ENCODE measurements at regions not wholly inside any gene's neighbourhood (a gene's known extent, or its start where the extent isn't known, plus 50 kb on each side); places are given as distances from the start of the nearest gene placed in this dataset.
"Not testable (repeated sequence)": the region's sequence is repeated elsewhere in the genome, so short reads cannot be mapped to it uniquely, and the experiment has no call there.

DNA sequence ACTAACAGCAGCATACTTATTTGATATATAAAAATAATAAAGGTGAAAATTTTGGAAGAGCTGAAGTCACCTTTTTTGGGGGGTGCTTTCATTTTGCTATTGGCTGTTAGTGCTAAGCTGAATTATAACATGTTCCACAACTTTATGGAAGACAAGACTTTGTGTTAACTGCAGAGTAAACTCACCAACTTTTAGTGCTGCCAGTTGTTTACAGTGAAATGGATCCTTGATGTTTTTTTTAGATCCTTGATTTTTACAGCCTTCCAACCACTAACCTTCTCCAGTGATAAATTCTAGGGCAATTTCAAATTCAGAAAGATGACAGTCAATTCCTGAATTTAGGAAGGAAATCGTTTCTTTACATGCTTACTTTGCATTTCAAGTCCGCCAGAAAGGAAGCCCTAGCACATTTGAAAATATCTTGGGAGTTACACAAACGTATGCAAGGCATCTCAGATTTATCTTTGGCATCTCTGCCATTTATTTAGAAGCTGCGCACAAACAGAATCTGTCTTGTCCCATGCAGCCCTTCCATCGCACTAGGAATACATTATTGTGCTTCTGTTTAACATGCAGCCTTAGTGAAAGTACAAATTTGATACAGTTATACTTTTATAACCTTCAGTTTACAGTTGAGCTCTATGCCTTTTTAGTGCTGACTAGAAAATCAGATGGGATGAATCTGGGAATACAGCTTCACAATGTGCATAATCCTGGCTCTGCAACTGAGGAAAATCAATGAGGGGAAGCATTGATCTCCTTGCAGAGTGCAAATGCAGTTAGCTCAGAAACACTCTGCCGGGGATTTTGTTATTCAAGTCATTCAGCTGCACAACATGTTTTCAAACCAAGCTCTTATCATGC, 142.4 kb upstream of the ZNF608 start:
- intact Hi-C loops (cut with DNase I): no loop called here
- ATAC-seq (no peak), DNase-seq (no peak)

DNA sequence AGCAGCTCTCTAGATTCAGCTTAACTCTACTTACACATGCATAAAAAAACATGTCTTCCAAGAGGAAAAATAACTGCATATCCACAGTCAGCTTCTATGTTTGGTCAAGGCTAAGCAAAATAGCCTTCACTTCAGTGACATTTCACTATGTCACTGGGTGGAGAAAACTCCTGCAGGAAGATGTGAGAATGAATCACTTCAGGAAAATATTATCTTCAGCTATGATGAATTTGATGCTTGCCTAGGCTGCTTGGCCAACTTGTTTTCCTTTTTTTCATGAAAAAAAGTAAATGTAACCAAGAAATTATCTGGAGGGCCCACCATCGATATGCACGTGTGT, 143.0 kb upstream of the ZNF608 start:
- ATAC-seq (peak in 1 of 2 donors; percentile 46), DNase-seq (no peak)
- intact Hi-C loops (cut with DNase I): no loop called here

- ATAC-seq (no peak), DNase-seq (no peak)
- intact Hi-C loops (cut with DNase I): no loop called here
These were observed 143.4 kb upstream of the ZNF608 start for GRCh38 chr5:124889850-124890249.

GRCh38 chr5:124890442-124890841, 144.0 kb upstream of the ZNF608 start:
- DNase-seq; intact Hi-C loops (cut with DNase I); ATAC-seq: not testable (repeated sequence)

- intact Hi-C loops (cut with DNase I): no loop called here
- DNase-seq: no peak
- no peak for ATAC-seq
These were observed 144.7 kb upstream of the ZNF608 start for GRCh38 chr5:124891179-124891578.

- DNase-seq: no peak
- no peak for ATAC-seq
- intact Hi-C loops (cut with DNase I): no loop called here
These were observed 145.9 kb upstream of the ZNF608 start for GRCh38 chr5:124892185-124892848.

GRCh38 chr5:124894541-124894940, 148.1 kb upstream of the ZNF608 start:
- no peak for ATAC-seq
- intact Hi-C loops (cut with DNase I): no loop called here
- no peak for DNase-seq

- intact Hi-C loops (cut with DNase I): no loop called here
- no peak for ATAC-seq
- DNase-seq: no peak
These were observed 148.8 kb upstream of the ZNF608 start for GRCh38 chr5:124895236-124895635.

DNA sequence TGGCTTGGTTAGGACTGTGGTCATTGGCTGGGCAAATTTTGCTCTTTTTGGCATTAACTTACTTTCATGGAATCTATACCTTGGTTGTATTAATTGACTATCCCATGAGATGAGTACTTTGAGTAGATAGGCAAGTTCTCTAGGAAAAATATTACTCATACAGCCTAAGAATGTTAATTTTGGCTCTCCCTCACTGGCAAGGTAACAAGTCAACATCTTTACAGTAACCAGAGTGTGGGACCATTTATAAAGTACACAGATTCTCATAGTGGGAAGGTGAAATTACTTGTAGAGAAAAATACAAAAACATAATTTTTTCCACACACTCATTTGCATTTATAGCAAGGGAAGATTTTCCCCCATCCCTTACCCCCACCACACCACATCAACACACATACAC, 154.6 kb upstream of the ZNF608 start:
- ATAC-seq (peak in 1 of 2 donors; percentile 48), DNase-seq (no peak)
- intact Hi-C loops (cut with DNase I): loop anchor here in 1 of 2 donors (10.0 kb wide), 1 partner anchor 246 kb away; no protein-coding TSS in a partner anchor

DNA sequence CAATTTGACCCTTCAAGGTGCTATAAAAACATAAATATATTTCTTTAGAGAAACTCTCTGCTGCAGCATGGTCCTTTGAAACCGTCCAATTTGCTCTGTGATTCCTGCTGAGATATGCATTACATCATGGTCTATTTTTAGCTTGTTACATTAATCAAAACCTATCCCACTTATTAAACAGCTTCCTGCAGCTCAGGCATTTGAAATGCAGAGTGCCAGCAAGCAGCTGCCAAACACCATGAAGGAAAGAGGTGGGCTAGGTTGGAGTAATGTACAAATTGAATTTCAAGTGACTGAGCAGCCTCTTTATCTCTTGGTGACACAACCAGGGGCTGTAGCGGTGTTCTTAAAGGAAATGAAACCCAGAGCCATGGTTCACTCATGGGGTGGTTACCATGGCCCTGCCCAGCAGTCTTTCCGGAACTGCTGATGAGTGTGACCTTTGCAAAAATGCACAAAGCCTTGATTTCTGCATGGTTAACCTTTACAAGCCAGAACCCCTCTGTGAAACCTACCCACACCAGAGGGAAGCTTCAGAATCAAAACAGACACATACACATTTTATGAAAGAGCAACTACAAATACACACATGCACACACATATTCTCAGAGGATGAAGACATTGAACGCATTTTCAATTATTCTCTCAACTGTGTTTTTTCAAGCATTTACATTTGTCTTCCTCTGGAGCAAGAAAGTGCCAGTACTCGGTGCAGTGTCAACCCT, 155.8 kb upstream of the ZNF608 start:
- DNase-seq (no peak), ATAC-seq (peak in 1 of 2 donors; percentile 50)
- intact Hi-C loops (cut with DNase I): loop anchor here in 1 of 2 donors (10.0 kb wide), 1 partner anchor 247 kb away; no protein-coding TSS in a partner anchor

DNA sequence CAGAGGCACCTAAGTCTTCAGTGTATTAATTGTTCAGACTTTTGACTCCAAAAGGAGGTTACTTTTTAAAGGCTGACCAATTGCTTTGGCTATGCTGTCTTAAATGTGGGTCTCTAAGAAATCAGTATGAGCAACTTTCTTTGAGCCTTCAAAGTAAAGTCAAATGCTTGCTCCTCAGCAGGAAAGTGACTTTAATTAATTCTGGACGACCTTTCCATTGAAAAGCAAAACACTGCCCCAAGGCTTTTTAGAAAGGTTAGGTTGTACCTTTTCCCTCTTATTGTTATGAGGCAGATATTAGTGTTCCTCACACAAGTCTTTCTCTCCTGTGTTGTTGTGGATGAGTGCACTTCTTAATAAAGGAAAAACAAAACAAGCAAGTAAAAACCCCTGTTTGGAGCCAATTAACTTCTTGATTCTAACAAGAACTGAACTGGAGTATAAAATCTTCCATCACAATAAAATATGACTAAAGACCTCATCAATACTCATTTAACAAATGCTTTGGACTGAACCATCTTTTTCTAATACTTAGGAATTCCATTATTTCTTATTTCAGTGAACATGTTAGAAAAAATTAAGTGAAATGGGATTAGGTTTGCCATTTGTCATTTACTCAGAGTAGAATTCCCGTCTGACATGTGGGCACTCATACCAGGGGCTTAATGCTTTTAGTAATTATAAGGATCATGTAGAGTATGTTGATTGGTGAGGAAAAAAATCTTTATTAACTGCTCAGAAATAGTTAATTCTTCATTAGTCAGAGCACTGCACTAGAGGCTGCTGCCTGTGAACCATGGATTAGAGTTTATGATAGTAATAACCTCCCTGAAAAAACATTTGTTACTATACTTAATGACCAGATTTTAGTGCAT, 159.1 kb upstream of the ZNF608 start:
- intact Hi-C loops (cut with DNase I): loop anchor here in 1 of 2 donors (2.0 to 10.0 kb wide), 2 partner anchors 159 to 251 kb away; partner anchors contain the start of gene ZNF608
- DNase-seq: no peak
- no peak for ATAC-seq

- DNase-seq (peak; percentile 56), ATAC-seq (peak; percentile 81 to 92)
- intact Hi-C loops (cut with DNase I): loop anchor here in 1 of 2 donors (2.0 to 10.0 kb wide), 2 partner anchors 160 to 252 kb away; partner anchors contain the start of gene ZNF608
These were observed 160.1 kb upstream of the ZNF608 start for GRCh38 chr5:124906339-124907097.

- no peak for DNase-seq
- ATAC-seq: no peak
- intact Hi-C loops (cut with DNase I): loop anchor here in 1 of 2 donors (2.0 to 10.0 kb wide), 2 partner anchors 160 to 252 kb away; partner anchors contain the start of gene ZNF608
These were observed 160.7 kb upstream of the ZNF608 start for GRCh38 chr5:124907098-124907644.

- DNase-seq: no peak
- intact Hi-C loops (cut with DNase I): loop anchor here in 1 of 2 donors (10.0 kb wide), 1 partner anchor 254 kb away; no protein-coding TSS in a partner anchor
- ATAC-seq: peak; percentile 21 to 81
These were observed 162.4 kb upstream of the ZNF608 start for GRCh38 chr5:124908581-124909451.

DNA sequence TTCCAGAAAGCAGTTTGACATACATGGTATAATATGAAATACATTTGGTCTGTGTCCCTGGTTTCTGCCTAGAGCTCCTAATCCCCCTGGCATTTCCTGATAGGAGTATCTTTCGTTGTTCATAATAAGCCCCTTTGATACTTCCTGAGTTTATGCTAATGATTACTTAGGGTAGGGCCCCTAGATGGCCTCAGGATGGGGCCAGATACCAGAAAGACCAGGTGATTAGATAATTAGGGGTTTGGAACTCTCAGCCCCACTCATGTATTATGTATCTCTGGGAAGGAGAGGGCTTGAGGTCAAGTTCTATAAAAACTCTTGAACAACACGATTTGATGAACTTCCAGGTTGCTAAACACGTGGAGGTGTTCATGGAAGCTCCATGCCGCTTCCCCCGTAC, 163.3 kb upstream of the ZNF608 start:
- intact Hi-C loops (cut with DNase I): loop anchor here in 1 of 2 donors (10.0 kb wide), 2 partner anchors 95 to 255 kb away; no protein-coding TSS in a partner anchor
- DNase-seq (no peak), ATAC-seq (no peak)

DNA sequence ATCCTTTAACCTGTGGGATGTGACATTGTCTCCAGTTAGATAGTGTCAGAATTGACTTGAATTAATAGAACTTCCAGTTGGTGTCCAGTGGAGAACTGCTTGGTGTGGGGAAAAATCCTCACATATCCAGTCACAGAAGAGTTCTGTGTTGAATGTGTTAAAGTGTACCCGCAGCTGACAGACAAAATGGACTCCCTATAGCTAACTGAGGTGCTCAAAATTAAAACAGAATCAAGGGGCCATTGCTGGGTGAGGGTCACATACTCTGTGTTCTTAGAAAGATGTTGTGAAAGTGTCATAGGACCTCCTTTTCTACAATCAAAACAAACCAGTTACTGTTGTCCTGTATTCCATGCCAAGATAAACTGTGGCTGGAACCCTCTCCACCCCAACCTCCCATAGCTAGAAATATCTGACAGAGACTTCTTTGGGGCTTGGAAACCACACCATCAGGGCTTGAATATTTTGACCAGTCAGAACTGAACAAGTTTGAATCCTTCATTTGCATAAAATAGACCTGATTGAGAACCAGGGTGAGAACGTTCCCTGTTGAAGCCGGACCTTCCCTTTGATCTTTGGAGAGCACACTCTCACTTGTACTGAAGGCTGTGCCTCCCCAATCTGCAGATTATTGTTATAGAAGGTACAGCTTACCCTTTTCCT, 164.0 kb upstream of the ZNF608 start:
- no peak for DNase-seq

More for the DNA sequence above, 164.0 kb upstream of the ZNF608 start:
- intact Hi-C loops (cut with DNase I): loop anchor here in 1 of 2 donors (10.0 kb wide), 1 partner anchor 94 kb away; no protein-coding TSS in a partner anchor
- no peak for ATAC-seq

All from left cardiac atrium (tissue), 4 donors.